H1 (cell line): ENCODE measurements at regions not wholly inside any gene's neighbourhood (a gene's known extent, or its start where the extent isn't known, plus 50 kb on each side); places are given as distances from the start of the nearest gene placed in this dataset.

ENCODE experiments used
- CHD2 ChIP-seq: IDR thresholded peaks from 2 replicates; pipeline ENCODE4 v1.6.1; 2012; ENCODE audit warnings: low read length, improper control_type of control experiment
- HDAC2 ChIP-seq, 2 experiments: fragments of 300-600 bp in 1 of 2; sonication (generic) in 1 of 2; IDR thresholded peaks; 2 replicates each; pipeline ENCODE4 v1.6.1; 2011 to 2012; ENCODE audit warnings: low read depth in 2 of 2, low read length in 2 of 2, mild to moderate bottlenecking in 2 of 2, moderate library complexity in 2 of 2, borderline replicate concordance in 1 of 2, inconsistent platforms in 1 of 2
- MAFK ChIP-seq: IDR thresholded peaks from 2 replicates; pipeline ENCODE4 v1.6.1; 2012; ENCODE audit warnings: low read depth, mild to moderate bottlenecking, improper control_type of control experiment, low read length
- POLR2A ChIP-seq, 2 experiments: IDR thresholded peaks; 1 replicate in 1 of 2; 2 replicates in 1 of 2; pipeline ENCODE4 v1.6.1; 2011; ENCODE audit warnings: low read depth in 2 of 2, low read length in 2 of 2, mild to moderate bottlenecking in 2 of 2; ENCODE audit errors: control extremely low read depth in 1 of 2
- RFX5 ChIP-seq: IDR thresholded peaks from 2 replicates; pipeline ENCODE4 v1.6.1; 2011; ENCODE audit warnings: low read depth, low read length, improper control_type of control experiment, borderline replicate concordance
- SP1 ChIP-seq: IDR thresholded peaks from 2 replicates; pipeline ENCODE4 v1.6.1; 2011; ENCODE audit warnings: low read depth, low read length
- SRF ChIP-seq: IDR thresholded peaks from 2 replicates; pipeline ENCODE4 v1.6.1; 2011; ENCODE audit warnings: mild to moderate bottlenecking, low read depth, low read length, moderate library complexity
- TBP ChIP-seq: IDR thresholded peaks from 2 replicates; pipeline ENCODE4 v1.6.1; 2011; ENCODE audit warnings: low read depth, low read length, improper control_type of control experiment
- YY1 ChIP-seq: IDR thresholded peaks from 2 replicates; pipeline ENCODE4 v1.6.1; 2011; ENCODE audit warnings: low read depth, mild to moderate bottlenecking, low read length
- ZNF274 ChIP-seq: IDR thresholded peaks from 2 replicates; pipeline ENCODE4 v1.7.0; 2012; ENCODE audit warnings: low read length, borderline replicate concordance; ENCODE audit errors: extremely low read depth

DNA sequence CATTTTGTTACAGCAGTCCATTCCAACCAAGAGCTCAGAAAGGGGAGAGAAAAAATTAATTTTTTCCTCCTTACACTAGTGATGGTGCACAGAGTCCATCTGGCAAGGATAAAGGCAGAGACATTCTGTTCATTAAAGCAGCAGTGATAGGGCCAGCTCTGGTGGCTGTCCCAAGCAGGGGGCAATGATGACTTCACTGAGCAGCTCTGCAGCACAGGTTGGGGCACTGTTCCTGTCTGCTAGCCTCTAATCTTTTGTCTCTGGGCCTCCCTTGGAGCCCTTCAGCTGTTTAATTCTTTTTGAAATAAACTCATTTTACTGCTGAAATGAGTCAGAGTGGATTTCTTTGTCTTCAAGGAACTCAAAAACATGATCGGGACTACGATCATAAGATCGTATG, 200.9 kb upstream of the PLXNC1 start:
- TF ChIP-seq TBP (no peak), MAFK (no peak), HDAC2 (IDR thresholded peaks at IDR 0.05; ENCODE audit: borderline replicate concordance in 1 of 2, low read depth in 2 of 2, low read length in 2 of 2) (no peak), SRF (no peak), CHD2 (no peak), ZNF274 (no peak), POLR2A (IDR thresholded peaks at IDR 0.05; ENCODE audit: control extremely low read depth in 1 of 2, low read depth in 2 of 2, low read length in 2 of 2) (no peak), YY1 (no peak), SP1 (no peak), RFX5 (no peak)
